PFSK-1 (cell line): ENCODE measurements at regions not wholly inside any gene's neighbourhood (a gene's known extent, or its start where the extent isn't known, plus 50 kb on each side); places are given as distances from the start of the nearest gene placed in this dataset.

ENCODE experiments used
- FOXP2 ChIP-seq: optimal IDR thresholded peaks from 2 replicates; pipeline ENCODE3; 2011; ENCODE audit warnings: borderline replicate concordance, control low read depth, inconsistent platforms; ENCODE audit not compliant: insufficient read depth; ENCODE audit errors: extremely low read length, extremely low read depth
- POLR2AphosphoS5 ChIP-seq: IDR thresholded peaks from 2 replicates; pipeline ENCODE4 v1.6.1; 2012; ENCODE audit warnings: low read depth, mild to moderate bottlenecking, control low read depth, low read length, moderate library complexity
- REST ChIP-seq, 2 experiments: IDR thresholded peaks; 2 replicates each; pipeline versions ENCODE4 v1.6.1 to v1.8.0; 2011 to 2012; ENCODE audit warnings: low read depth in 2 of 2, low read length in 2 of 2, control low read depth in 1 of 2, inconsistent platforms in 1 of 2, mild to moderate bottlenecking in 1 of 2, moderate library complexity in 1 of 2; ENCODE audit not compliant: insufficient read depth in 1 of 2
- SIN3A ChIP-seq: IDR thresholded peaks from 2 replicates; pipeline ENCODE4 v1.6.1; 2012; ENCODE audit warnings: mild to moderate bottlenecking, low read length, moderate library complexity, borderline replicate concordance; ENCODE audit not compliant: insufficient read depth
- TAF1 ChIP-seq: IDR thresholded peaks from 2 replicates; pipeline ENCODE4 v1.6.1; 2012; ENCODE audit warnings: low read length, control low read depth, borderline replicate concordance; ENCODE audit not compliant: insufficient read depth

DNA sequence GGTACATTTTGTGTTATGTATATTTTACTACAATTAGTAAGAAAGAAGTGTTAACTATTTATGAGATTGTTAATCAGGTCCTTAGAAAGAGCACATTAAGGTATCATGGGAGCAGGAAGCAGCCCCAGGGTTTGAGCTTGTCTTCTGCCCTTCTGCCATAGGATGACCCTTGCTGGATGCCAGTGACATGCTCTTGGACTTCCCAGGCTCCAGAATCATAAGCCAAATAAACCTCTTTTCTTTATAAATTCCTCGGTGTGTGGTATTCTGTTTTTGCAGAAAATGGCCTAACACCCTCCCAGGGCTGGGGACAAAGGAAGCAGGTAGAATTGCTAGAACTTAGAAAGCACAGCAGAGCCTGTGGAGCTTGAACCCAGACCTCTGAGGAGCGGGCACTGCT lies 164.7 kb downstream of the VRK1 start:
- TF ChIP-seq SIN3A = no peak
- TF ChIP-seq FOXP2 = no peak
- TF ChIP-seq POLR2AphosphoS5 = no peak
- no peak for TF ChIP-seq REST (IDR thresholded peaks at IDR 0.05; ENCODE audit: insufficient read depth in 1 of 2, low read depth in 2 of 2, low read length in 2 of 2)
- TF ChIP-seq TAF1 = no peak

DNA sequence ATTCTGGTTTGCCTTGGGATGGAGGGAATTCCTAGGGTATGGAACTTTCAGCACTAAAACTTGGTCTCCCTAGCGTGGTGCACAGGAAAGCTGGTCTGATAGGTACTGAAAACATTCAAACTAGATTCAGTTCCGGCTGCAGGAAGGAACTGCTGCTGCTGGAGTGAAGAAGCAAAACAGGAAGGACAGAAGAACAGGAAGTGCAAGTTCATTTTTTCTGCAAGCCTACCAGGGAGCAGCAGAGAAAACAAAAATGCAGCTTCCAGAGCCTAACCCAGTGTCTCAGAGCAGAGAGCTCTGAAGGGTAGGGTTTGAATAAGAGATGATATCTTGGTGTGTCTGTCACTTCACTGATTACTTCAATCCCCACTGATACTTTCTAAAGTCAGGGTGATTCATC lies 165.2 kb downstream of the VRK1 start:
- no peak for TF ChIP-seq TAF1
- TF ChIP-seq SIN3A = no peak
- no peak for TF ChIP-seq REST (IDR thresholded peaks at IDR 0.05; ENCODE audit: insufficient read depth in 1 of 2, low read depth in 2 of 2, low read length in 2 of 2)
- TF ChIP-seq POLR2AphosphoS5 = no peak

DNA sequence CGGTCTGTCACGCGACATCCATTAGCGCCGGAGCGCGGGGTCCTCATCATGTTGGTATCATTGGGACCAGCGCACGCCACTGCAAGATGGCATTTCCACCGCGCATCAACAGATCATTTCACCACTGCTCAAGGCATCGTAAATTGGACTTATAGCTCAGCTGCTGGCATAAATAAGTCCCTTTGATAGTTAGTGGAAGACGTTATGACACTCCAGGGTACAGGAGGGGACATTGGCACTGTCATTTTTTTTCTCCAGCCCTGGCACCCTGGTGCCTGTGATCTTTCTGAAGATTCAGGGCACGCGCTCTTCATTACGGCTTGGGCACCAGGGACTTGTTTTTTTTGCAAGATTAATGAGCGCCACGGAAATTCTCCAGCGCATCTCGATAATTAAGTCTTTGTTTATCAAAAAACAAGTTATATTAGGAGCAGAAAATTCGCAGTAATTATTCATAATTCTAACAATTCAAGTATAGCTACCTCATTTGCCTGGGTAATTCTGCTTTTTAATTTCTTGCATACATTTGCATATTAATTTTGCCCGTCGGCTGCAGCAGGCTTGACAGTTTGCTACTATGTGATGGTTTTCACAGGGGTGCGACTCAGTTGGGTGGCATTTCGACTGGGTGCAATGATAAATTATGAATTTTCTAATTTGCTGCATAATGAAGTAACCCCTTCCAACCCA lies 167.7 kb downstream of the VRK1 start:
- TF ChIP-seq POLR2AphosphoS5 = no peak
- no peak for TF ChIP-seq SIN3A
- TF ChIP-seq FOXP2 = no peak
- TF ChIP-seq REST (IDR thresholded peaks at IDR 0.05; ENCODE audit: insufficient read depth in 1 of 2, low read depth in 2 of 2, low read length in 2 of 2) = no peak
- no peak for TF ChIP-seq TAF1

DNA sequence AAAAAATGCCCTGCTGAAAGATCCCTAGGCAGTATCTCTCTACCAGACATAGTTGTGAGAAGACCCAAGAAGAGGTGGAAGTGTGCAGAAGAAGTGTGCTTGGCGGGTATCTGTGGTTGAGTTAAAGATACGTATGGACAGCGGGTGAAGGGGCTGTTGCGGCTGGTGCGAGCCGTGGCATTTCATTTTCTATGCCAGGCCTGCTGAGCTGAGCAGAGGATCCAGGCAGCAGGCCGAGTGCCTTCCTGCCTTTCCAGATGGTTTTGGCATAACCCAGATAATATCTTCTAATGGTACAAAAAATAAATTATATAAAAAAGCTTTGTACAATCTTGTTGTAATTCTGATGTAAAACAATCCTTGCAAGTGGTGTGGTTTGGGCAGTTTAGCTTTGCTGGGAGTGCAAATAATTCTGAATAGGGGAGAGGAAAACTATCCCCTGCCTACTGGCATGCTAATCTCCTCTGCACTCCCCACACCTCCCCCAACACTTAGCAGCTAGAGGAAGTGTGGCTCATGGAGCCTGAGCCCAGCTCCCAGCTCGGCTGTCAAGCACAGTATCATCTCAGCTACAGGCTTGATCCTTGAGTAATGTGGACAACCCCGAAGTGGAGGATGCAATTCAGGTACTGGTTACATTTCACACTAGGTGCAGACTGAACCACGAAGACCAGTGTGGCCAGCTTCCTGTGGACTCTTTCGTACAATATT lies 168.9 kb downstream of the VRK1 start:
- TF ChIP-seq REST (IDR thresholded peaks at IDR 0.05; ENCODE audit: insufficient read depth in 1 of 2, low read depth in 2 of 2, low read length in 2 of 2) (no peak), FOXP2 (no peak), TAF1 (no peak), SIN3A (no peak), POLR2AphosphoS5 (no peak)
